ENCODE measurements at regions not wholly inside any gene's neighbourhood (a gene's known extent, or its start where the extent isn't known, plus 50 kb on each side); places are given as distances from the start of the nearest gene placed in this dataset.

- H3K9me3 ChIP-seq (ENCODE audit: insufficient read depth, low read length): no peaks in the 10 kb centered on the region
- no peaks in the 10 kb centered on the region for H3K27me3 ChIP-seq (ENCODE audit: low read length)
- H2AFZ ChIP-seq (ENCODE audit: low read depth, low read length, severe bottlenecking): no peak overlapping the region
- H3K36me3 ChIP-seq (ENCODE audit: low read length): peaks cover 57% of the 10 kb centered on the region
- peaks cover 83% of the 10 kb centered on the region for H3K79me2 ChIP-seq (ENCODE audit: insufficient read depth, low read length)
- H3K4me3 ChIP-seq (ENCODE audit: insufficient read depth, low read length, poor library complexity, severe bottlenecking): no peak overlapping the region
- peaks cover 19% of the 10 kb centered on the region; the same call in 1 of the 2 replicates for H3F3A ChIP-seq (ENCODE audit: insufficient read depth)
- no peak overlapping the region for H3K4me2 ChIP-seq (ENCODE audit: low read depth, low read length, poor library complexity, severe bottlenecking)
- H3K27ac ChIP-seq (ENCODE audit: low read depth, low read length): no peak overlapping the region
- no peaks in the 10 kb centered on the region for H3K9me2 ChIP-seq (replicated peaks; ENCODE audit: insufficient read depth, low read length)
- 0 out of 2 replicates have a peak, but pooled peaks cover 4% of the 10 kb centered on the region for H4K20me1 ChIP-seq (ENCODE audit: low read depth, low read length)
- no peak for TF ChIP-seq EZH2phosphoT487 (conservative IDR thresholded peaks at IDR 0.05; ENCODE audit: low read length)
- TF ChIP-seq CTCF (IDR thresholded peaks at IDR 0.05; ENCODE audit: insufficient read depth, low read length, poor library complexity, severe bottlenecking): no peak
- no peak overlapping the region for H3K9ac ChIP-seq (ENCODE audit: low read length)
Observed at GRCh38 chr1:198889749-198890148, 250.9 kb downstream of the PTPRC start.

- H3K4me2 ChIP-seq (ENCODE audit: low read depth, low read length, poor library complexity, severe bottlenecking): no peak overlapping the region
- H3K9me2 ChIP-seq (replicated peaks; ENCODE audit: insufficient read depth, low read length): no peaks in the 10 kb centered on the region
- H3K9me3 ChIP-seq (ENCODE audit: insufficient read depth, low read length): no peaks in the 10 kb centered on the region
- H4K20me1 ChIP-seq (ENCODE audit: low read depth, low read length): 0 out of 2 replicates have a peak, but pooled peaks cover 4% of the 10 kb centered on the region
- no peak overlapping the region for H3K4me3 ChIP-seq (ENCODE audit: insufficient read depth, low read length, poor library complexity, severe bottlenecking)
- no peak overlapping the region for H3K27ac ChIP-seq (ENCODE audit: low read depth, low read length)
- no peaks in the 10 kb centered on the region for H3K27me3 ChIP-seq (ENCODE audit: low read length)
- H3K36me3 ChIP-seq (ENCODE audit: low read length): peaks cover 55% of the 10 kb centered on the region; the same call in 1 of the 2 replicates
- peaks cover 19% of the 10 kb centered on the region; the same call in 1 of the 2 replicates for H3F3A ChIP-seq (ENCODE audit: insufficient read depth)
- H2AFZ ChIP-seq (ENCODE audit: low read depth, low read length, severe bottlenecking): no peak overlapping the region
- no peak for TF ChIP-seq EZH2phosphoT487 (conservative IDR thresholded peaks at IDR 0.05; ENCODE audit: low read length)
- TF ChIP-seq CTCF (IDR thresholded peaks at IDR 0.05; ENCODE audit: insufficient read depth, low read length, poor library complexity, severe bottlenecking): no peak
- H3K9ac ChIP-seq (ENCODE audit: low read length): no peak overlapping the region
- peaks cover 79% of the 10 kb centered on the region for H3K79me2 ChIP-seq (ENCODE audit: insufficient read depth, low read length)
Observed at GRCh38 chr1:198890214-198890930, 251.5 kb downstream of the PTPRC start.

DNA sequence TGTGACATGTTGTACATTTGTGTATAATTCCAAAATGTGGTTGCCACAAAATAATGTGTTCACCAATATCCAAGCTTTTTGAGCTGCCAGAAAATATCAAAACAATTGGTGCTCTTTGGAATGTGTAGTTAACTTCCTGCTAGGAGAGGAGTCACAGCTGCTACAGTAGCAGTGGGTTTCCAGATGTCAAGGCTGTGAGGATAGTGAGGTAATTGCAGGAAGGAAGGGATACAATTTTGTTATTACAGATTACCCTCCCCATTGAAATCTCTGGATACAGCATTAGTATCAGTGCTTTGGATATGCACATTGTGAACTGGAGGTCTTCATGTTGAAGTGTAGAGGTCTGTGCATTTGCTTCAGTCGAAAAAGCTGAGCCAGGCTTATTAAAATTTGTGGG, 253.2 kb downstream of the PTPRC start:
- no peaks in the 10 kb centered on the region for H3K27me3 ChIP-seq (ENCODE audit: low read length)
- peaks cover 15% of the 10 kb centered on the region; the same call in 1 of the 2 replicates for H3F3A ChIP-seq (ENCODE audit: insufficient read depth)
- H3K9me3 ChIP-seq (ENCODE audit: insufficient read depth, low read length): no peaks in the 10 kb centered on the region
- TF ChIP-seq EZH2phosphoT487 (conservative IDR thresholded peaks at IDR 0.05; ENCODE audit: low read length) (no peak), CTCF (IDR thresholded peaks at IDR 0.05; ENCODE audit: insufficient read depth, low read length, poor library complexity, severe bottlenecking) (no peak)
- H2AFZ ChIP-seq (ENCODE audit: low read depth, low read length, severe bottlenecking): no peak overlapping the region
- no peaks in the 10 kb centered on the region for H3K9me2 ChIP-seq (replicated peaks; ENCODE audit: insufficient read depth, low read length)
- H3K36me3 ChIP-seq (ENCODE audit: low read length): peaks cover 60% of the 10 kb centered on the region; the same call in 1 of the 2 replicates
- peaks cover 79% of the 10 kb centered on the region for H3K79me2 ChIP-seq (ENCODE audit: insufficient read depth, low read length)
- no peak overlapping the region for H3K27ac ChIP-seq (ENCODE audit: low read depth, low read length)
- H3K4me3 ChIP-seq (ENCODE audit: insufficient read depth, low read length, poor library complexity, severe bottlenecking): no peak overlapping the region
- 0 out of 2 replicates have a peak, but pooled peaks cover 4% of the 10 kb centered on the region for H4K20me1 ChIP-seq (ENCODE audit: low read depth, low read length)
- H3K9ac ChIP-seq (ENCODE audit: low read length): no peak overlapping the region
- no peak overlapping the region for H3K4me2 ChIP-seq (ENCODE audit: low read depth, low read length, poor library complexity, severe bottlenecking)
